H9 (cell line): ENCODE measurements at regions not wholly inside any gene's neighbourhood (a gene's known extent, or its start where the extent isn't known, plus 50 kb on each side); places are given as distances from the start of the nearest gene placed in this dataset.

ENCODE experiments used
- DNase-seq: peaks from one replicate; pipeline ENCODE4 v3.0.0-alpha.2; 2017
- H2AFZ ChIP-seq: one replicate; pipeline ENCODE4 v1.6.1; 2013; ENCODE audit warnings: mild to moderate bottlenecking, low read length, control low read depth, moderate library complexity
- H2AK5ac ChIP-seq: 2 replicates; pipeline ENCODE4 v1.6.1; 2013; ENCODE audit warnings: low read length, control low read depth, mixed read lengths; ENCODE audit not compliant: insufficient read length
- H2BK120ac ChIP-seq: one replicate; pipeline ENCODE4 v1.6.1; 2013; ENCODE audit warnings: low read depth, mild to moderate bottlenecking, low read length, control low read depth, inconsistent platforms; ENCODE audit not compliant: poor library complexity, severe bottlenecking
- H2BK12ac ChIP-seq: 2 replicates; pipeline ENCODE4 v1.6.1; 2013; ENCODE audit warnings: low read length, control low read depth, mixed read lengths, low read depth; ENCODE audit not compliant: insufficient read length
- H2BK15ac ChIP-seq: 2 replicates; pipeline ENCODE4 v1.6.1; 2013; ENCODE audit warnings: low read depth, low read length, control low read depth
- H2BK20ac ChIP-seq: one replicate; pipeline ENCODE4 v1.6.1; 2013; ENCODE audit warnings: low read depth, mild to moderate bottlenecking, low read length, control low read depth, inconsistent platforms; ENCODE audit not compliant: poor library complexity, severe bottlenecking
- H2BK5ac ChIP-seq: 2 replicates; pipeline ENCODE4 v1.6.1; 2013; ENCODE audit warnings: low read length, control low read depth, mixed read lengths; ENCODE audit not compliant: insufficient read length
- H3K14ac ChIP-seq: 2 replicates; pipeline ENCODE4 v1.6.1; 2013; ENCODE audit warnings: low read length, control low read depth; ENCODE audit not compliant: insufficient read depth
- H3K18ac ChIP-seq: 2 replicates; pipeline ENCODE4 v1.6.1; 2013; ENCODE audit warnings: low read depth, mild to moderate bottlenecking, mixed read lengths, low read length, control low read depth; ENCODE audit not compliant: insufficient read length
- H3K23ac ChIP-seq: 2 replicates; pipeline ENCODE4 v1.6.1; 2013; ENCODE audit warnings: low read length, control low read depth, mixed read lengths, low read depth; ENCODE audit not compliant: insufficient read length
- H3K23me2 ChIP-seq: 2 replicates; pipeline ENCODE4 v1.6.1; 2013; ENCODE audit warnings: low read depth, mild to moderate bottlenecking, mixed read lengths, low read length, control low read depth; ENCODE audit not compliant: insufficient read length, poor library complexity, severe bottlenecking
- H3K27ac ChIP-seq: 2 replicates; pipeline ENCODE4 v1.5.1; 2013; ENCODE audit warnings: low read length, control low read depth, mixed read lengths, low read depth; ENCODE audit not compliant: insufficient read length
- H3K27me3 ChIP-seq: 2 replicates; pipeline ENCODE4 v1.6.1; 2013; ENCODE audit warnings: low read length, control low read depth, inconsistent platforms; ENCODE audit not compliant: insufficient read depth
- H3K4ac ChIP-seq: 2 replicates; pipeline ENCODE4 v1.6.1; 2013; ENCODE audit warnings: low read depth, mild to moderate bottlenecking, control low read depth, inconsistent platforms, low read length, moderate library complexity
- H3K4me1 ChIP-seq: 2 replicates; pipeline ENCODE4 v1.6.1; 2013; ENCODE audit warnings: low read length, control low read depth, inconsistent platforms; ENCODE audit not compliant: insufficient read depth
- H3K4me2 ChIP-seq: 2 replicates; pipeline ENCODE4 v1.6.1; 2013; ENCODE audit warnings: low read length, control low read depth, mixed read lengths; ENCODE audit not compliant: insufficient read length, insufficient read depth
- H3K56ac ChIP-seq: 2 replicates; pipeline ENCODE4 v1.6.1; 2013; ENCODE audit warnings: low read depth, mild to moderate bottlenecking, mixed read lengths, low read length, control low read depth; ENCODE audit not compliant: insufficient read length
- H3K79me1 ChIP-seq: 2 replicates; pipeline ENCODE4 v1.6.1; 2013; ENCODE audit warnings: low read depth, mild to moderate bottlenecking, moderate library complexity, low read length, control low read depth, inconsistent platforms; ENCODE audit not compliant: insufficient read depth, poor library complexity, severe bottlenecking
- H3K79me2 ChIP-seq: 2 replicates; pipeline ENCODE4 v1.6.1; 2013; ENCODE audit warnings: low read length, control low read depth, inconsistent platforms; ENCODE audit not compliant: insufficient read depth
- H3K9ac ChIP-seq: 2 replicates; pipeline ENCODE4 v1.6.1; 2013; ENCODE audit warnings: low read length, control low read depth, mixed read lengths; ENCODE audit not compliant: insufficient read length; ENCODE audit errors: extremely low read depth
- H3K9me3 ChIP-seq: one replicate; pipeline ENCODE4 v1.6.1; 2013; ENCODE audit warnings: low read depth, low read length, inconsistent platforms; ENCODE audit not compliant: control insufficient read depth
- H3T11ph ChIP-seq: one replicate; pipeline ENCODE4 v1.6.1; 2013; ENCODE audit warnings: mild to moderate bottlenecking, low read length, control low read depth, inconsistent platforms
- H4K20me1 ChIP-seq: one replicate; pipeline ENCODE4 v1.6.1; 2013; ENCODE audit not compliant: control insufficient read depth, insufficient read length, insufficient read depth
- H4K5ac ChIP-seq: 2 replicates; pipeline ENCODE4 v1.6.1; 2013; ENCODE audit warnings: low read depth, mild to moderate bottlenecking, mixed read lengths, low read length, control low read depth; ENCODE audit not compliant: insufficient read length
- H4K8ac ChIP-seq: replicated peaks from 2 replicates; pipeline ENCODE4 v1.6.1; 2013; ENCODE audit warnings: low read length, control low read depth, mixed read lengths, low read depth; ENCODE audit not compliant: insufficient read length
- H4K91ac ChIP-seq: 2 replicates; pipeline ENCODE4 v1.6.1; 2013; ENCODE audit warnings: low read depth, mild to moderate bottlenecking, moderate library complexity, mixed read lengths, low read length, control low read depth; ENCODE audit not compliant: insufficient read length
- H3K27ac Mint-ChIP-seq, 3 experiments: 2 replicates in 2 of 3; 3 replicates in 1 of 3; pipeline ENCODE4 v1.8.0; 2020 to 2021; ENCODE audit warnings: mixed read lengths in 3 of 3, mild to moderate bottlenecking in 1 of 3, moderate library complexity in 1 of 3
- H3K27me3 Mint-ChIP-seq: 2 replicates; pipeline ENCODE4 v1.8.0; 2021; ENCODE audit warnings: low read depth, mild to moderate bottlenecking, moderate library complexity, mixed read lengths
- H3K36me3 Mint-ChIP-seq, 3 experiments: 2 replicates in 2 of 3; 3 replicates in 1 of 3; pipeline ENCODE4 v1.8.0; 2020 to 2021; ENCODE audit warnings: low read depth in 3 of 3, mixed read lengths in 3 of 3; ENCODE audit not compliant: insufficient read depth in 1 of 3
- H3K4me1 Mint-ChIP-seq, 2 experiments: 2 replicates each; pipeline ENCODE4 v1.8.0; 2020; ENCODE audit warnings: mixed read lengths in 2 of 2
- H3K4me3 Mint-ChIP-seq, 2 experiments: 2 replicates in 1 of 2; 3 replicates in 1 of 2; pipeline ENCODE4 v1.8.0; 2020 to 2021; ENCODE audit warnings: mild to moderate bottlenecking in 2 of 2, mixed read lengths in 2 of 2, moderate library complexity in 1 of 2
- H3K9me3 Mint-ChIP-seq, 2 experiments: 2 replicates in 1 of 2; 3 replicates in 1 of 2; pipeline ENCODE4 v1.8.0; 2020; ENCODE audit warnings: mild to moderate bottlenecking in 2 of 2, mixed read lengths in 2 of 2, moderate library complexity in 1 of 2
- WGBS: extraction: QIAGEN DNeasy Blood & Tissue Kit; methylation state at CpG from one replicate; pipeline ENCODE4 v1.1.7; 2013; ENCODE audit warnings: missing lambda C conversion rate, low lambda C conversion rate, mixed read lengths; ENCODE audit not compliant: insufficient read length; ENCODE audit errors: extremely low coverage; 5-methylcytosine and 5-hydroxymethylcytosine counted together
- TF ChIP-seq, protein P1 (sequence below): fragments of 200-600 bp; sonication (generic); conservative IDR thresholded peaks from 3 replicates; pipeline ENCODE4 v1.8.0; 2021; ENCODE audit warnings: antibody characterized with exemption, mild to moderate bottlenecking

DNA sequence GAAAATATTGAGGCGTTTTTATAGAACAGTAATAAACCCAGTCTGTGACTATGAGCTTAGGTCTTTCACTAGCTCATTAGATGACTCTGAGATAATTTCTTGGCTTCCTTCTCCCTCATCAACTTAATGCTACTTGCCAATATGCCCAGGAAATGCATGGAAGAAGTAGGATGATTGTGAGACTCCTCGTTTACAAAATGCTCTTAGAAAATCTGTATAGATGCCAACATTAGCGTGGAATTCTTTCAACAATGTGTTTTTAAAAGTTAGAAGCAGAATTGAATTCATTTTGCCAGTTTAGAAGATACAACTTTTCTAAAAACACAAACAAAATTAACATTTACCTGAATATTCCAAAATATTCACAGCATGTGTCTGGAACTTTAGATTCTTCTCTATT lies 424.6 kb downstream of the BTG1 start:
- Histone ChIP-seq H3K23ac (no peak overlapping the region), H2BK120ac (no peak overlapping the region), H3K56ac (no peak overlapping the region), H3K79me1 (no peaks in the 10 kb centered on the region), H2BK5ac (no peak overlapping the region), H3K4ac (no peak overlapping the region), H4K91ac (no peak overlapping the region), H3K4me2 (no peak overlapping the region), H3K23me2 (no peaks in the 10 kb centered on the region), H3K27ac (no peak overlapping the region), H2BK15ac (no peak overlapping the region), H3K9ac (no peak overlapping the region), H2AK5ac (no peak overlapping the region), H4K20me1 (no peaks in the 10 kb centered on the region), H3K79me2 (no peaks in the 10 kb centered on the region), H3K27me3 (no peaks in the 10 kb centered on the region; the same call in 1 of the 2 replicates), H4K5ac (no peak overlapping the region), H3T11ph (no peak overlapping the region), H2AFZ (no peak overlapping the region), H3K18ac (no peak overlapping the region), H3K9me3 (no peaks in the 10 kb centered on the region), H4K8ac (no peak overlapping the region), H3K4me1 (no peaks in the 10 kb centered on the region), H2BK12ac (no peak overlapping the region), H2BK20ac (no peak overlapping the region), H3K14ac (no peak overlapping the region)
- Mint-ChIP-seq H3K4me3 (no peak overlapping the region), H3K36me3 (no peaks in the 10 kb centered on the region), H3K4me1 (no peaks in the 10 kb centered on the region), H3K27me3 (no peaks in the 10 kb centered on the region; the same call in none of the 2 replicates), H3K27ac (no peak overlapping the region), H3K9me3 (no peaks in the 10 kb centered on the region)
- WGBS = no CpG with 5 or more reads among the region's 3 CpGs
- TF ChIP-seq, protein P1, sequence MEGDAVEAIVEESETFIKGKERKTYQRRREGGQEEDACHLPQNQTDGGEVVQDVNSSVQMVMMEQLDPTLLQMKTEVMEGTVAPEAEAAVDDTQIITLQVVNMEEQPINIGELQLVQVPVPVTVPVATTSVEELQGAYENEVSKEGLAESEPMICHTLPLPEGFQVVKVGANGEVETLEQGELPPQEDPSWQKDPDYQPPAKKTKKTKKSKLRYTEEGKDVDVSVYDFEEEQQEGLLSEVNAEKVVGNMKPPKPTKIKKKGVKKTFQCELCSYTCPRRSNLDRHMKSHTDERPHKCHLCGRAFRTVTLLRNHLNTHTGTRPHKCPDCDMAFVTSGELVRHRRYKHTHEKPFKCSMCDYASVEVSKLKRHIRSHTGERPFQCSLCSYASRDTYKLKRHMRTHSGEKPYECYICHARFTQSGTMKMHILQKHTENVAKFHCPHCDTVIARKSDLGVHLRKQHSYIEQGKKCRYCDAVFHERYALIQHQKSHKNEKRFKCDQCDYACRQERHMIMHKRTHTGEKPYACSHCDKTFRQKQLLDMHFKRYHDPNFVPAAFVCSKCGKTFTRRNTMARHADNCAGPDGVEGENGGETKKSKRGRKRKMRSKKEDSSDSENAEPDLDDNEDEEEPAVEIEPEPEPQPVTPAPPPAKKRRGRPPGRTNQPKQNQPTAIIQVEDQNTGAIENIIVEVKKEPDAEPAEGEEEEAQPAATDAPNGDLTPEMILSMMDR = no peak
- DNase-seq = no peak
